ENCODE measurements at regions not wholly inside any gene's neighbourhood (a gene's known extent, or its start where the extent isn't known, plus 50 kb on each side); places are given as distances from the start of the nearest gene placed in this dataset.

GRCh38 chr2:167771628-167772027, 475.8 kb downstream of the STK39 start:
- ChIA-PET CTCF (ENCODE audit: partially characterized antibody) (no interaction called here), POLR2A (ENCODE audit: partially characterized antibody) (no interaction called here)
- H2BK120ac ChIP-seq (replicated peaks; ENCODE audit: low read depth, low read length), result no peak overlapping the region
- H2BK20ac ChIP-seq (ENCODE audit: low read length), result no peak overlapping the region
- H3K4me1 ChIP-seq (replicated peaks in 1 of 4; ENCODE audit: control insufficient read depth in 3 of 4, insufficient read depth in 4 of 4, low read length in 3 of 4), result peaks cover 0 to 3% (median 0%) of the 10 kb centered on the region in 4 experiments; a peak in 3 of 7 replicates
- H3K18ac ChIP-seq (ENCODE audit: extremely low read depth, low read length), result no peak overlapping the region
- no peak overlapping the region for H4K5ac ChIP-seq (ENCODE audit: insufficient read length, low read depth, low read length)
- no peaks in the 10 kb centered on the region for H3K23me2 ChIP-seq (ENCODE audit: low read depth, low read length)
- no peak overlapping the region for H4K8ac ChIP-seq (ENCODE audit: extremely low read depth, insufficient read depth, low read length)
- FAIRE-seq, result peak; percentile 7
- H3K4me3 ChIP-seq (ENCODE audit: extremely low read depth in 1 of 4, insufficient read depth in 2 of 4, low read depth in 3 of 4, low read length in 4 of 4), result no peak overlapping the region
- H3K36me3 ChIP-seq (ENCODE audit: control insufficient read depth in 2 of 4, insufficient read depth in 4 of 4, low read length in 3 of 4), result no peaks in the 10 kb centered on the region
- no peaks in the 10 kb centered on the region for H3K79me2 ChIP-seq (ENCODE audit: control insufficient read depth in 1 of 2, insufficient read depth in 2 of 2, low read length in 2 of 2)
- no peak overlapping the region for H4K91ac ChIP-seq (replicated peaks; ENCODE audit: insufficient read length, low read length)
- H3K9me3 ChIP-seq (ENCODE audit: insufficient read depth in 2 of 2, low read depth in 1 of 2, low read length in 1 of 2), result no peaks in the 10 kb centered on the region
- H4K20me1 ChIP-seq (replicated peaks in 1 of 2; ENCODE audit: control insufficient read depth in 1 of 2, insufficient read depth in 2 of 2, low read length in 2 of 2), result no peaks in the 10 kb centered on the region
- no peak overlapping the region for H3K14ac ChIP-seq (ENCODE audit: insufficient read length)
- H3K4ac ChIP-seq (replicated peaks; ENCODE audit: insufficient read length, low read depth, low read length), result no peak overlapping the region
- no peaks in the 10 kb centered on the region for H3K79me1 ChIP-seq (ENCODE audit: low read depth, low read length)
- no peak overlapping the region for H3K23ac ChIP-seq (ENCODE audit: insufficient read length)
- no peak overlapping the region for H3K4me2 ChIP-seq (ENCODE audit: insufficient read depth in 1 of 2, low read depth in 2 of 2, low read length in 2 of 2)
- no peak overlapping the region for H2AK5ac ChIP-seq (ENCODE audit: low read depth, low read length)
- no peak overlapping the region for H2AFZ ChIP-seq (ENCODE audit: low read length)
- no peak overlapping the region for H3K56ac ChIP-seq (replicated peaks; ENCODE audit: insufficient read length, low read depth, low read length)
- DNase-seq (ENCODE audit: low read depth in 1 of 2, low spot score in 2 of 2), result no peak
- TF ChIP-seq KDM4A (IDR thresholded peaks at IDR 0.05; ENCODE audit: low read depth, low read length, severe bottlenecking) (no peak), SUZ12 (IDR thresholded peaks at IDR 0.05; ENCODE audit: low read length) (no peak), BACH1 (IDR thresholded peaks at IDR 0.05; ENCODE audit: low read length) (no peak), RXRA (IDR thresholded peaks at IDR 0.05; ENCODE audit: insufficient read depth, low read depth, low read length) (no peak), FOSL1 (IDR thresholded peaks at IDR 0.05; ENCODE audit: insufficient read depth, low read depth, low read length) (no peak), RNF2 (IDR thresholded peaks at IDR 0.05; ENCODE audit: borderline replicate concordance, low read depth, low read length, missing control alignments, poor library complexity, severe bottlenecking) (no peak), KDM1A (IDR thresholded peaks at IDR 0.05; ENCODE audit: borderline replicate concordance, low read length) (no peak), POLR2A (IDR thresholded peaks at IDR 0.05; ENCODE audit: control extremely low read depth in 1 of 2, low read depth in 2 of 2, low read length in 2 of 2) (no peak), POLR2AphosphoS5 (IDR thresholded peaks at IDR 0.05; ENCODE audit: low read depth, low read length) (no peak), BRCA1 (IDR thresholded peaks at IDR 0.05; ENCODE audit: low read depth, low read length) (no peak), POU5F1 (IDR thresholded peaks at IDR 0.05; ENCODE audit: low read depth, low read length) (no peak), NANOG (IDR thresholded peaks at IDR 0.05; ENCODE audit: insufficient read depth, low read depth, low read length, poor library complexity, severe bottlenecking) (no peak), CEBPB (IDR thresholded peaks at IDR 0.05; ENCODE audit: low read depth, low read length) (no peak)
- H2BK12ac ChIP-seq (ENCODE audit: low read depth, low read length), result no peak overlapping the region
- H3K9ac ChIP-seq (replicated peaks in 1 of 4; ENCODE audit: extremely low read depth in 1 of 4, low read depth in 3 of 4, low read length in 3 of 4), result no peak overlapping the region
- no peak overlapping the region for H3K27ac ChIP-seq (ENCODE audit: low read depth, low read length)
- no peak overlapping the region for H2BK5ac ChIP-seq (ENCODE audit: low read depth, low read length)
- no peaks in the 10 kb centered on the region for H3K27me3 ChIP-seq (replicated peaks in 1 of 4; ENCODE audit: control insufficient read depth in 3 of 4, extremely low read depth in 1 of 4, insufficient read depth in 3 of 4, low read length in 3 of 4)
- 86% methylated on average over 2 of the region's 2 CpGs; no CpG with 5 or more reads in 1 of the 2 experiments for whole genome bisulfite sequencing, 2 experiments (ENCODE audit: extremely low coverage in 1 of 2, insufficient coverage in 1 of 2, insufficient read length in 1 of 2, insufficient replicate concordance in 2 of 2, low coverage in 1 of 2, low lambda C conversion rate in 2 of 2, missing lambda C conversion rate in 1 of 2)
- no peak overlapping the region for H2BK15ac ChIP-seq (ENCODE audit: low read length)
